ENCODE measurements at regions not wholly inside any gene's neighbourhood (a gene's known extent, or its start where the extent isn't known, plus 50 kb on each side); places are given as distances from the start of the nearest gene placed in this dataset.

DNA sequence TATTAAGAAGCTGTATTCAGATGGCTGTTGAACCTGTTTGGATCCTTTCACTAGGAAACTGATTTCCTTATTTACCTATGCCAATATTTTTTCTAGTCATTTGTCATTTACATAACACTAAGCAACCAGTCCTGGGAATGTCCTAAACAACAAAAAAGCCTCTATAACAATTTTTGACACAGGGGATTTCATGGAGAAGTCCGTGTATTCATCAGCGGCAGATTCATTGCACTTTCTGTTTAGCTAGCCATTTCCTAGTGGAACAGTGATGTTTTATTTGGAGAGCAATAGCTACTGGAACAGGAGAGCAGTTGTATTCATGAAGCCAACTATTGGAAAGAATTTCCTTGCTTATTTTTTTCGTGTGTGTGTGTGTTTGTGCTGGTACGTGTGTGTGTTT lies 604.3 kb upstream of the POU3F3 start:
- H3K9me3 ChIP-seq (ENCODE audit: control extremely low read depth in 1 of 5, control insufficient read depth in 4 of 5, insufficient read depth in 2 of 5, low read depth in 1 of 5, low read length in 4 of 5): peaks cover 0 to 6% (median 0%) of the 10 kb centered on the region in 5 experiments
- ChIA-PET CTCF (no interaction called here), POLR2A (no interaction called here)
- H3K4me1 ChIP-seq (ENCODE audit: control extremely low read depth in 1 of 4, control insufficient read depth in 4 of 4, insufficient read depth in 4 of 4, low read length in 3 of 4): no peaks in the 10 kb centered on the region
- DNase-seq: no peak
- H3K27me3 ChIP-seq (replicated peaks in 2 of 5; ENCODE audit: control insufficient read depth in 4 of 5, insufficient read depth in 5 of 5, low read length in 4 of 5): no peaks in the 10 kb centered on the region
- no peak overlapping the region for H3K27ac ChIP-seq (ENCODE audit: insufficient read depth in 1 of 2, low read depth in 1 of 2, low read length in 2 of 2, poor library complexity in 1 of 2, severe bottlenecking in 2 of 2)
- no peaks in the 10 kb centered on the region for H3K36me3 ChIP-seq (ENCODE audit: control insufficient read depth in 4 of 4, insufficient read depth in 4 of 4, low read length in 3 of 4)
- 76% methylated on average over 4 of the region's 4 CpGs for WGBS (ENCODE audit: insufficient coverage)
- no peak overlapping the region for H3K4me3 ChIP-seq (ENCODE audit: control insufficient read depth in 1 of 7, extremely low read depth in 1 of 7, insufficient read depth in 4 of 7, low read depth in 2 of 7, low read length in 6 of 7)

GRCh38 chr2:104250635-104251034 lies 603.3 kb upstream of the POU3F3 start:
- Histone ChIP-seq H3K36me3 (ENCODE audit: control insufficient read depth in 4 of 4, insufficient read depth in 4 of 4, low read length in 3 of 4) (no peaks in the 10 kb centered on the region), H3K27ac (ENCODE audit: insufficient read depth in 1 of 2, low read depth in 1 of 2, low read length in 2 of 2, poor library complexity in 1 of 2, severe bottlenecking in 2 of 2) (no peak overlapping the region), H3K4me3 (ENCODE audit: control insufficient read depth in 1 of 7, extremely low read depth in 1 of 7, insufficient read depth in 4 of 7, low read depth in 2 of 7, low read length in 6 of 7) (no peak overlapping the region), H3K27me3 (replicated peaks in 2 of 5; ENCODE audit: control insufficient read depth in 4 of 5, insufficient read depth in 5 of 5, low read length in 4 of 5) (no peaks in the 10 kb centered on the region), H3K4me1 (ENCODE audit: control extremely low read depth in 1 of 4, control insufficient read depth in 4 of 4, insufficient read depth in 4 of 4, low read length in 3 of 4) (no peaks in the 10 kb centered on the region), H3K9me3 (ENCODE audit: control extremely low read depth in 1 of 5, control insufficient read depth in 4 of 5, insufficient read depth in 2 of 5, low read depth in 1 of 5, low read length in 4 of 5) (peaks cover 0 to 6% (median 0%) of the 10 kb centered on the region in 5 experiments)
- DNase-seq: no peak
- WGBS (ENCODE audit: insufficient coverage): no CpG with 5 or more reads among the region's 2 CpGs
- ChIA-PET POLR2A (no interaction called here), CTCF (no interaction called here)

- Histone ChIP-seq H3K4me3 (ENCODE audit: control insufficient read depth in 1 of 7, extremely low read depth in 1 of 7, insufficient read depth in 4 of 7, low read depth in 2 of 7, low read length in 6 of 7) (no peak overlapping the region), H3K36me3 (ENCODE audit: control insufficient read depth in 4 of 4, insufficient read depth in 4 of 4, low read length in 3 of 4) (no peaks in the 10 kb centered on the region), H3K9me3 (ENCODE audit: control extremely low read depth in 1 of 5, control insufficient read depth in 4 of 5, insufficient read depth in 2 of 5, low read depth in 1 of 5, low read length in 4 of 5) (peaks cover 0 to 6% (median 0%) of the 10 kb centered on the region in 5 experiments), H3K27ac (ENCODE audit: insufficient read depth in 1 of 2, low read depth in 1 of 2, low read length in 2 of 2, poor library complexity in 1 of 2, severe bottlenecking in 2 of 2) (no peak overlapping the region), H3K27me3 (replicated peaks in 2 of 5; ENCODE audit: control insufficient read depth in 4 of 5, insufficient read depth in 5 of 5, low read length in 4 of 5) (no peaks in the 10 kb centered on the region), H3K4me1 (ENCODE audit: control extremely low read depth in 1 of 4, control insufficient read depth in 4 of 4, insufficient read depth in 4 of 4, low read length in 3 of 4) (no peaks in the 10 kb centered on the region)
- POLR2A ChIA-PET: no interaction called here
- no peak for DNase-seq
- CTCF ChIA-PET: interaction anchor here (0.8 kb wide), 1 partner anchor 100 kb away, joined by 3 read pairs; no protein-coding TSS in a partner anchor
Observed at GRCh38 chr2:104254017-104254416, 599.9 kb upstream of the POU3F3 start.

DNA sequence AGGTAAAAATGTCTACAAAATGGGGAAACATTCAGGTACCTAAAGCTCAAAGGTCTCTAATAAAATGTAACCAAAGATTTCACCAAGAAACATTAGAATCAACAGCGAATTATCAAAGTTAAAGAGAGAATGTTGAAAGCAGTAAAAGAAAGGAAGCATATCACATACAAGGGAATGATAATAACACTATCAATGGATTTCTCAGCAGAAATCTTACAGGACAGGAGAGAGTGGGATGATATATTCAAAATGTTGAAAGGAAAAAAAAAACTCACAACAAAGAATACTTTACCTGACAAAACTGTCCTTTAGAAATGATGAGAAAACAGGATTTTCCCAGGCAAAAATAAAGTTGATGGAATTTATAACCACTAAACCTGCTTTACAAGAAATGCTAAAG lies 591.2 kb upstream of the POU3F3 start:
- POLR2A ChIA-PET: no interaction called here
- CTCF ChIA-PET: interaction anchor here (0.6 kb wide), 1 partner anchor 45 kb away, joined by 3 read pairs; no protein-coding TSS in a partner anchor

DNA sequence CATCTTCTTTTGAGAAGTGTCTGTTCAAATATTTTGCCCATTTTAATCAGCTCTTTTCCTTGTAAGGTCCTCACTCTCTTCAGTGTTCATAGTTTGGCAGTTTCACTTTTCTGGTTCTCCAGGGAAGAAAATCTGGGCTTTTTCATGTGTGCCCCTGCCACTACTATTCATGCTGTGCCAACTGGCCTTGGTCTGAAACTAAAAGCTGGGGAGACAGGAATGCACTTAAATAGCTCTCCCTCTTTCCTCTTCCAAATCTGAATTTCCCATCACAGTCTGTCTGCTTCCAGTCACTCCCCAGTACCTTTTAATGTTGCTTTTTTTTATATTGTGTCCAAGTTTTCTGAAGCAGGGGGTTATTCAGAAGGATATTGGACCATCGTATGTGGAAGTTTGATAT lies 574.3 kb upstream of the POU3F3 start:
- POLR2A ChIA-PET: no interaction called here
- no peak overlapping the region for H3K27ac ChIP-seq (ENCODE audit: insufficient read depth in 1 of 2, low read depth in 1 of 2, low read length in 2 of 2, poor library complexity in 1 of 2, severe bottlenecking in 2 of 2)

More for the DNA sequence above, 591.2 kb upstream of the POU3F3 start:
- Histone ChIP-seq H3K36me3 (ENCODE audit: control insufficient read depth in 4 of 4, insufficient read depth in 4 of 4, low read length in 3 of 4) (no peaks in the 10 kb centered on the region), H3K27me3 (replicated peaks in 2 of 5; ENCODE audit: control insufficient read depth in 4 of 5, insufficient read depth in 5 of 5, low read length in 4 of 5) (no peaks in the 10 kb centered on the region), H3K9me3 (ENCODE audit: control extremely low read depth in 1 of 5, control insufficient read depth in 4 of 5, insufficient read depth in 2 of 5, low read depth in 1 of 5, low read length in 4 of 5) (peaks cover 0 to 25% (median 3%) of the 10 kb centered on the region in 5 experiments), H3K27ac (ENCODE audit: insufficient read depth in 1 of 2, low read depth in 1 of 2, low read length in 2 of 2, poor library complexity in 1 of 2, severe bottlenecking in 2 of 2) (no peak overlapping the region), H3K4me3 (ENCODE audit: control insufficient read depth in 1 of 7, extremely low read depth in 1 of 7, insufficient read depth in 4 of 7, low read depth in 2 of 7, low read length in 6 of 7) (no peak overlapping the region), H3K4me1 (ENCODE audit: control extremely low read depth in 1 of 4, control insufficient read depth in 4 of 4, insufficient read depth in 4 of 4, low read length in 3 of 4) (no peaks in the 10 kb centered on the region)
- WGBS (ENCODE audit: insufficient coverage): no CpG with 5 or more reads among the region's 1 CpG
- DNase-seq: no peak

DNA sequence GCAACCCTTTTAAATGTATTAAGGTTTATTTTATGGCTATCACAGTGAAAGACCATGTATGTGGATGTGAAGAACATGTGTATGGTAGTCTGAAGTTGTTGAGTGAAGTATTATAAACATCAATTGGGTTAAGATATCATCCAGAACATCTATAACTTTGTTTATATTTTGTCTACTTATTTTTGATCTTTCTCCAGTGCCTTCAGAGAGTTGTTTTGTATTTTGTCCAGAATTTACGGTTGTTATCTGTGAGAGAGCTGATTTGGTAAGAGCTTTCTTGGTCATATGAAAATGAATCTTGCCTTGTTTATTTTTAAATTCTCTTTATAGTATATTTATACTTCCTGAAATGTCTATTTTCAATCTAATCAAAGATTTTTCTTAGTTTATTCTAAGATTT lies 573.7 kb upstream of the POU3F3 start:
- no peak for DNase-seq
- no CpG with 5 or more reads among the region's 1 CpG for WGBS (ENCODE audit: insufficient coverage)

More for the DNA sequence above, 574.3 kb upstream of the POU3F3 start:
- Histone ChIP-seq H3K27me3 (replicated peaks in 2 of 5; ENCODE audit: control insufficient read depth in 4 of 5, insufficient read depth in 5 of 5, low read length in 4 of 5) (no peaks in the 10 kb centered on the region), H3K4me1 (ENCODE audit: control extremely low read depth in 1 of 4, control insufficient read depth in 4 of 4, insufficient read depth in 4 of 4, low read length in 3 of 4) (no peaks in the 10 kb centered on the region), H3K9me3 (ENCODE audit: control extremely low read depth in 1 of 5, control insufficient read depth in 4 of 5, insufficient read depth in 2 of 5, low read depth in 1 of 5, low read length in 4 of 5) (no peaks in the 10 kb centered on the region), H3K36me3 (ENCODE audit: control insufficient read depth in 4 of 4, insufficient read depth in 4 of 4, low read length in 3 of 4) (no peaks in the 10 kb centered on the region), H3K4me3 (ENCODE audit: control insufficient read depth in 1 of 7, extremely low read depth in 1 of 7, insufficient read depth in 4 of 7, low read depth in 2 of 7, low read length in 6 of 7) (no peak overlapping the region)
- no peak for DNase-seq
- no CpG with 5 or more reads among the region's 1 CpG for WGBS (ENCODE audit: insufficient coverage)
- CTCF ChIA-PET: no interaction called here

GRCh38 chr2:104286841-104287240 lies 567.1 kb upstream of the POU3F3 start:
- CTCF ChIA-PET: no interaction called here
- WGBS (ENCODE audit: insufficient coverage): 34% methylated on average over 2 of the region's 3 CpGs
- peaks cover 0 to 2% (median 0%) of the 10 kb centered on the region in 5 experiments for H3K27me3 ChIP-seq (replicated peaks in 2 of 5; ENCODE audit: control insufficient read depth in 4 of 5, insufficient read depth in 5 of 5, low read length in 4 of 5)
- no peaks in the 10 kb centered on the region for H3K4me1 ChIP-seq (ENCODE audit: control extremely low read depth in 1 of 4, control insufficient read depth in 4 of 4, insufficient read depth in 4 of 4, low read length in 3 of 4)
- no peak overlapping the region for H3K4me3 ChIP-seq (ENCODE audit: control insufficient read depth in 1 of 7, extremely low read depth in 1 of 7, insufficient read depth in 4 of 7, low read depth in 2 of 7, low read length in 6 of 7)
- H3K36me3 ChIP-seq (ENCODE audit: control insufficient read depth in 4 of 4, insufficient read depth in 4 of 4, low read length in 3 of 4): no peaks in the 10 kb centered on the region
- H3K27ac ChIP-seq (ENCODE audit: insufficient read depth in 1 of 2, low read depth in 1 of 2, low read length in 2 of 2, poor library complexity in 1 of 2, severe bottlenecking in 2 of 2): no peak overlapping the region
- POLR2A ChIA-PET: no interaction called here
- no peaks in the 10 kb centered on the region for H3K9me3 ChIP-seq (ENCODE audit: control extremely low read depth in 1 of 5, control insufficient read depth in 4 of 5, insufficient read depth in 2 of 5, low read depth in 1 of 5, low read length in 4 of 5)
- DNase-seq: no peak

More for the DNA sequence above, 573.7 kb upstream of the POU3F3 start:
- H3K4me1 ChIP-seq (ENCODE audit: control extremely low read depth in 1 of 4, control insufficient read depth in 4 of 4, insufficient read depth in 4 of 4, low read length in 3 of 4): no peaks in the 10 kb centered on the region
- H3K36me3 ChIP-seq (ENCODE audit: control insufficient read depth in 4 of 4, insufficient read depth in 4 of 4, low read length in 3 of 4): no peaks in the 10 kb centered on the region
- H3K27ac ChIP-seq (ENCODE audit: insufficient read depth in 1 of 2, low read depth in 1 of 2, low read length in 2 of 2, poor library complexity in 1 of 2, severe bottlenecking in 2 of 2): no peak overlapping the region
- no peak overlapping the region for H3K4me3 ChIP-seq (ENCODE audit: control insufficient read depth in 1 of 7, extremely low read depth in 1 of 7, insufficient read depth in 4 of 7, low read depth in 2 of 7, low read length in 6 of 7)
- POLR2A ChIA-PET: no interaction called here
- no peaks in the 10 kb centered on the region for H3K27me3 ChIP-seq (replicated peaks in 2 of 5; ENCODE audit: control insufficient read depth in 4 of 5, insufficient read depth in 5 of 5, low read length in 4 of 5)
- H3K9me3 ChIP-seq (ENCODE audit: control extremely low read depth in 1 of 5, control insufficient read depth in 4 of 5, insufficient read depth in 2 of 5, low read depth in 1 of 5, low read length in 4 of 5): no peaks in the 10 kb centered on the region
- CTCF ChIA-PET: no interaction called here

Data from common myeloid progenitor, CD34-positive (primary cell).